ENCODE measurements at regions not wholly inside any gene's neighbourhood (a gene's known extent, or its start where the extent isn't known, plus 50 kb on each side); places are given as distances from the start of the nearest gene placed in this dataset.

GRCh38 chr2:747762-748351 is 70.7 kb upstream of the TMEM18 start:
- no peak for DNase-seq

- no peak for DNase-seq
Measured at GRCh38 chr2:746697-747096, 69.5 kb upstream of the TMEM18 start.

GRCh38 chr2:744088-744487 is 66.9 kb upstream of the TMEM18 start:
- DNase-seq, result no peak

- no peak for DNase-seq
Measured at GRCh38 chr2:742221-742620, 65.0 kb upstream of the TMEM18 start.

- DNase-seq, result no peak
Measured at GRCh38 chr2:741195-741496, 63.9 kb upstream of the TMEM18 start.

- DNase-seq, result peak; percentile 98
Measured at GRCh38 chr2:740322-741194, 63.4 kb upstream of the TMEM18 start.

- peak; percentile 67 for DNase-seq
Measured at GRCh38 chr2:739864-740321, 62.7 kb upstream of the TMEM18 start.

GRCh38 chr2:736939-737338 is 59.7 kb upstream of the TMEM18 start:
- DNase-seq, result no peak

- no peak for DNase-seq
Measured at GRCh38 chr2:735670-736218, 58.5 kb upstream of the TMEM18 start.

GRCh38 chr2:734496-734895 is 57.3 kb upstream of the TMEM18 start:
- no peak for DNase-seq

- no peak for DNase-seq
Measured at GRCh38 chr2:733495-733894, 56.3 kb upstream of the TMEM18 start.

GRCh38 chr2:733001-733400 is 55.8 kb upstream of the TMEM18 start:
- no peak for DNase-seq

- DNase-seq, result no peak
Measured at GRCh38 chr2:731711-732110, 54.5 kb upstream of the TMEM18 start.

- no peak for DNase-seq
Measured at GRCh38 chr2:729376-729861, 52.2 kb upstream of the TMEM18 start.

GRCh38 chr2:728165-728564 is 51.0 kb upstream of the TMEM18 start:
- DNase-seq, result no peak

- DNase-seq, result no peak
Measured at GRCh38 chr2:727071-727470, 49.9 kb upstream of the TMEM18 start.
